ENCODE measurements at regions not wholly inside any gene's neighbourhood (a gene's known extent, or its start where the extent isn't known, plus 50 kb on each side); places are given as distances from the start of the nearest gene placed in this dataset.

- DNase-seq (no peak), ATAC-seq (replicated peaks) (no peak)
- Mint-ChIP-seq H3K36me3 (no peaks in the 10 kb centered on the region), H3K27me3 (no peaks in the 10 kb centered on the region), H3K4me3 (no peak overlapping the region), H3K4me1 (no peaks in the 10 kb centered on the region), H3K9me3 (no peaks in the 10 kb centered on the region), H3K27ac (no peak overlapping the region)
Observed at GRCh38 chr18:39685303-39685902, 2119.8 kb upstream of the CELF4 start.

DNA sequence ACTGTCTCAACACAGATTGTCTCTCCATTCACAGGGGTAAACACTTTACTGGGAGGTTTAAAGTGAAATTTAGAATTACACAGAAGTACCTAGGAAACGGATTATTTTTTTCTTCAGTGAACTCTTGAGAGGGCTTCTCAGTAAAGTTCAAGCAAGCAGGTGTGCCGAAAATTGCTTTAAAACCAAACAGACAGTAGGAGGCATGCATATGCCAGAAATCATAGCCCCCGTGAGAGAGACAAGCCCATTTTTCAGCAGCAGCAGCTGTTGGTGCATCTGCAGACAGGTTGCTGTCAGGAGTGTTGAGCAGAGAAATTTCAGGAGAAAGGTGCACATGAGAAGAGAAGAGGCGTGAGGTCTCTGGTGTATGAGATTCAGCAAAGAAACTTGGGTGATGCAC is 2115.5 kb upstream of the CELF4 start:
- no peak overlapping the region for H3K27ac Mint-ChIP-seq
- H3K9me3 Mint-ChIP-seq: no peaks in the 10 kb centered on the region
- ATAC-seq (replicated peaks) (no peak), DNase-seq (no peak)
- no peaks in the 10 kb centered on the region for H3K36me3 Mint-ChIP-seq
- no peaks in the 10 kb centered on the region for H3K27me3 Mint-ChIP-seq
- H3K4me3 Mint-ChIP-seq: no peak overlapping the region
- H3K4me1 Mint-ChIP-seq: no peaks in the 10 kb centered on the region

- ATAC-seq (replicated peaks) (no peak), DNase-seq (no peak)
- H3K4me1 Mint-ChIP-seq: no peaks in the 10 kb centered on the region
- no peaks in the 10 kb centered on the region for H3K27me3 Mint-ChIP-seq
- H3K36me3 Mint-ChIP-seq: no peaks in the 10 kb centered on the region
- no peak overlapping the region for H3K4me3 Mint-ChIP-seq
- H3K27ac Mint-ChIP-seq: no peak overlapping the region
- no peaks in the 10 kb centered on the region for H3K9me3 Mint-ChIP-seq
Observed at GRCh38 chr18:39675906-39676305, 2110.3 kb upstream of the CELF4 start.

DNA sequence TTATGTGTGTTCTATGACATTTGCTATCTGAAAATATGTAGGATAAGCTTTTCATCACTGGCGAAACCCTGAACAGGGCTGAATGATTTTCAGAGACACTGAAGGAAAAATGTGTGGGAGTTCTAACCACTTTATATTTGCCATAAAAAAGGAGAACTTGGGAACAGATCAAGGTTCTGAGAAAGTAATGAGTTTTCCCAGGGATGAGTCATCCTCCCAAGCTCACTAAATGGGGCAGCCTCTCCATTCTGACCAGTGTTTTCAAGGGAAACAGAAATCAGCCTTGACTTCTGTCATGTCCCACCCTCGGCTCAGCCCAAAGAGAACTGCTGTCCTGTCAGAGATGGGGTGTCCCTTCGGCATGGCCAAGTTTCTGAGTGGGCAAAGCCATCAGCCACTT is 2109.8 kb upstream of the CELF4 start:
- no peaks in the 10 kb centered on the region for H3K4me1 Mint-ChIP-seq
- H3K9me3 Mint-ChIP-seq: no peaks in the 10 kb centered on the region
- ATAC-seq (replicated peaks) (no peak), DNase-seq (no peak)
- no peaks in the 10 kb centered on the region for H3K27me3 Mint-ChIP-seq
- H3K4me3 Mint-ChIP-seq: no peak overlapping the region
- no peak overlapping the region for H3K27ac Mint-ChIP-seq
- no peaks in the 10 kb centered on the region for H3K36me3 Mint-ChIP-seq

- DNase-seq (no peak), ATAC-seq (replicated peaks) (no peak)
- Mint-ChIP-seq H3K27ac (no peak overlapping the region), H3K27me3 (no peaks in the 10 kb centered on the region), H3K4me1 (peaks cover 0 to 6% of the 10 kb centered on the region in 2 donors), H3K36me3 (no peaks in the 10 kb centered on the region), H3K9me3 (no peaks in the 10 kb centered on the region), H3K4me3 (no peak overlapping the region)
Observed at GRCh38 chr18:39672171-39672570, 2106.6 kb upstream of the CELF4 start.

DNA sequence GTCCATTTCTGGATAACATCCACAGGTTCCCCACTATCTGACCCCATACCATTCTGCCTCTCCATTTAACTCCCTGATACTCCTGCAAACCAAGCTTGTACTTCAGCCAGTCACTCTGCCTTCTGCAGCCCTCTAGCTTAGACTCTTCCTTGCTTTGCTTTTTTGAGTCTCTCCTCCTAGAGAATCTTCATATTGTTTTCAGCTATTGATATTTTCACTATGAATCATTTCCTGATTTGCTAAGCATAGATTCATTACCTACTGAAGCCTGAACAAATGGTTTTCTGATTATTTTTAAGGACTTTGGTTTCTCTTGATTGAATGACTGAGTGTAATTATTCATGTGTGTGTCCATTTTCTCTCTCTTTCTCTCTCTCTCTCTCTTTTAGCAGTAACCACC is 2102.3 kb upstream of the CELF4 start:
- DNase-seq: no peak
- no peak overlapping the region for H3K27ac Mint-ChIP-seq

GRCh38 chr18:39666541-39666940 is 2100.9 kb upstream of the CELF4 start:
- H3K27me3 Mint-ChIP-seq: no peaks in the 10 kb centered on the region
- peaks cover 0 to 2% of the 10 kb centered on the region in 2 donors for H3K9me3 Mint-ChIP-seq
- DNase-seq (no peak), ATAC-seq (replicated peaks) (no peak)
- H3K36me3 Mint-ChIP-seq: no peaks in the 10 kb centered on the region
- no peak overlapping the region for H3K27ac Mint-ChIP-seq
- no peak overlapping the region for H3K4me3 Mint-ChIP-seq
- peaks cover 0 to 6% of the 10 kb centered on the region in 2 donors for H3K4me1 Mint-ChIP-seq

More for the DNA sequence above, 2102.3 kb upstream of the CELF4 start:
- no peak overlapping the region for H3K4me3 Mint-ChIP-seq
- H3K9me3 Mint-ChIP-seq: no peaks in the 10 kb centered on the region
- peak in 1 of 2 donors; percentile 12 for ATAC-seq (replicated peaks)
- H3K27me3 Mint-ChIP-seq: no peaks in the 10 kb centered on the region
- H3K36me3 Mint-ChIP-seq: no peaks in the 10 kb centered on the region
- H3K4me1 Mint-ChIP-seq: peaks cover 0 to 6% of the 10 kb centered on the region in 2 donors

DNA sequence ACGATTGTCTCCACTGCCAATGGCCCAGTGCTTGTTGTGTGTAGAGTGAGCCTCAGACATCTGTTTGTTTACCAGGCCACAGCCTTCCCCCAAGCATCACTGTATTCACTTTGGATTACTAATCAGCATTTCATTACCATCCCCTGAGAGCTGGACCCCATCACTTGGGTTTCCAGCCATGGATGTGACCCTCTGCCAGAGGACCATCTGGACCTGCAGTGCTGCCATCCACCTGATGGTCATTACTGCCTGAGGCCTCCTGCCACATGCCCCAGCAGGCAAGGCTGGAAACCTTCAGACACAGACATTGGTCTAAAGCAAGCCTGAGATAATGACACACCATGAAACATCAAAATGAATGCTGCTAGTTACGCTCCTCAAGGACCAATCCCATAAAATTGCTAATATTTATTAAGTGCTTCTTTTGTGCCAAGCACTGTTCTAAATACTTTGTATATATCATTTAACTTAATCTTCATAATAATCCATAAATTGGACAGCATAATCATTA is 2096.3 kb upstream of the CELF4 start:
- ATAC-seq (replicated peaks): no peak
- no peaks in the 10 kb centered on the region for H3K36me3 Mint-ChIP-seq
- no peak overlapping the region for H3K27ac Mint-ChIP-seq
- H3K27me3 Mint-ChIP-seq: no peaks in the 10 kb centered on the region
- H3K4me1 Mint-ChIP-seq: no peaks in the 10 kb centered on the region
- no peak for DNase-seq
- no peak overlapping the region for H3K4me3 Mint-ChIP-seq
- peaks cover 0 to 2% of the 10 kb centered on the region in 2 donors for H3K9me3 Mint-ChIP-seq

DNA sequence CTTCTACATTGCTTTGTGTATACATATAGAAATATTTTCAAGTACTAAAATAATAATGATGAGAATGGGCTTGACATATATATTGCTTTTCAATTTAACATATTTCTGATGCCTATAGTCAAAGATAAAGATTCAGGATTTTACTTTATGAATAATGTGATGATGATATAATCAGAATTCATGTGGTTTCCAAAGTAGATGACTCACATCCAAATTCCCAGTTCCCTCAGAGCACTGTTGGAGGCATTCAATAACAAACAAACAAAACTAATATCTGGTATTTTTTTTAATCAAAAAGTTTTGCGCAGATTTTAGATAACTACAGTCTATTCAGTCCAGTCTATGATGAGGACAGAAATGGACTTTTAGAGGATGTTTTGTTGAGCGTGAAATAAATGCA is 2094.5 kb upstream of the CELF4 start:
- Mint-ChIP-seq H3K4me1 (no peaks in the 10 kb centered on the region), H3K27me3 (no peaks in the 10 kb centered on the region), H3K4me3 (no peak overlapping the region), H3K9me3 (peaks cover 0 to 2% of the 10 kb centered on the region in 2 donors), H3K36me3 (no peaks in the 10 kb centered on the region), H3K27ac (no peak overlapping the region)
- no peak for DNase-seq
- no peak for ATAC-seq (replicated peaks)

GRCh38 chr18:39655341-39655740 is 2089.7 kb upstream of the CELF4 start:
- H3K36me3 Mint-ChIP-seq: no peaks in the 10 kb centered on the region
- H3K4me3 Mint-ChIP-seq: no peak overlapping the region
- H3K4me1 Mint-ChIP-seq: no peaks in the 10 kb centered on the region
- no peaks in the 10 kb centered on the region for H3K27me3 Mint-ChIP-seq
- DNase-seq (no peak), ATAC-seq (replicated peaks) (no peak)
- no peaks in the 10 kb centered on the region for H3K9me3 Mint-ChIP-seq
- H3K27ac Mint-ChIP-seq: no peak overlapping the region

DNA sequence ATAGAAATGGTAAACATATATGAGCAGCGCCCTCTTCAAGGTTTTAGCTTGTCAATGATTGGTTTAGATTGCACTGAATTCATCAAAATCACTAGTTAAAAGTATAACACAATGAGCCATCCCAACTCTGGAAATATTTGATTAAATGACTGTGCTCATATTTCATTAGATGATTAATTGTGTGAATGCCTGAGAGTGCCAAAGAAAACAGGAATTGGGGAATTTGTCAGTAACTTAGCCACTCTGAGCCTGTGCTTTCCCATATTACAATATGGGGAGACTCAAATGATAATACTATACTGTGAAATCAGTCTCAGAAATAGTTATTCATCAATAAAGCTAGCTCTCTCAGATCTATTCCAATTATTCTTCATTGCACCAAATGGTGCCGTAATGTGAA is 2087.6 kb upstream of the CELF4 start:
- Mint-ChIP-seq H3K4me3 (no peak overlapping the region), H3K4me1 (no peaks in the 10 kb centered on the region), H3K27ac (no peak overlapping the region), H3K27me3 (no peaks in the 10 kb centered on the region), H3K9me3 (no peaks in the 10 kb centered on the region), H3K36me3 (no peaks in the 10 kb centered on the region)
- DNase-seq (no peak), ATAC-seq (replicated peaks) (no peak)

DNA sequence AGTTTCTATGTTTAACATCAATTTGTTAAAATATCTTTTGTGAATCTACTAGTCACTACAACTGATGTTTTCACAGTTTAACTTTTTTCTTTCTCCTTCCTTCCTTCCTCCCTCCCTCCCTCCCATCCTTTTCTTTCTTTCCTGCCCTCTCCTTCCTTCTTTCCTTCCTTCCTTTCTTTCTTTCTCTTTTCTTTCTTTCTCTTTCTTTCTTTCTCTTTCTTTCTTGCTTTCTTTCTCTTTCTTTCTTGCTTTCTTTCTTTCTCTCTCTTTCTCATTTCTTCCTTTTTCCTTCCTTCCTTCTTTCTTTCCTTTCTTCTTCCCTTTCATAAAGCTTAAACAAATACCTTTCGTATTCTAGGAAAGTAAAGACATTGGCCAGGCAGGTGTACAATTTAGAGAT is 2083.0 kb upstream of the CELF4 start:
- H3K27ac Mint-ChIP-seq: no peak overlapping the region
- no peak for DNase-seq
- no peaks in the 10 kb centered on the region for H3K9me3 Mint-ChIP-seq
- H3K36me3 Mint-ChIP-seq: no peaks in the 10 kb centered on the region
- H3K4me3 Mint-ChIP-seq: no peak overlapping the region
- no peak for ATAC-seq (replicated peaks)
- H3K27me3 Mint-ChIP-seq: no peaks in the 10 kb centered on the region
- H3K4me1 Mint-ChIP-seq: no peaks in the 10 kb centered on the region

- Mint-ChIP-seq H3K27me3 (no peaks in the 10 kb centered on the region), H3K4me3 (no peak overlapping the region), H3K9me3 (no peaks in the 10 kb centered on the region), H3K36me3 (no peaks in the 10 kb centered on the region), H3K27ac (no peak overlapping the region), H3K4me1 (no peaks in the 10 kb centered on the region)
- ATAC-seq (replicated peaks) (no peak), DNase-seq (no peak)
Observed at GRCh38 chr18:39647627-39648534, 2082.3 kb upstream of the CELF4 start.

GRCh38 chr18:39638224-39638623 is 2072.6 kb upstream of the CELF4 start:
- H3K4me3 Mint-ChIP-seq: no peak overlapping the region
- DNase-seq (no peak), ATAC-seq (replicated peaks) (no peak)
- no peak overlapping the region for H3K27ac Mint-ChIP-seq
- no peaks in the 10 kb centered on the region for H3K27me3 Mint-ChIP-seq
- H3K9me3 Mint-ChIP-seq: no peaks in the 10 kb centered on the region
- no peaks in the 10 kb centered on the region for H3K4me1 Mint-ChIP-seq
- no peaks in the 10 kb centered on the region for H3K36me3 Mint-ChIP-seq

GRCh38 chr18:39636931-39637330 is 2071.3 kb upstream of the CELF4 start:
- H3K36me3 Mint-ChIP-seq: no peaks in the 10 kb centered on the region

More at GRCh38 chr18:39636931-39637330, 2071.3 kb upstream of the CELF4 start:
- DNase-seq (no peak), ATAC-seq (replicated peaks) (no peak)
- Mint-ChIP-seq H3K9me3 (no peaks in the 10 kb centered on the region), H3K4me3 (no peak overlapping the region), H3K27ac (no peak overlapping the region), H3K27me3 (no peaks in the 10 kb centered on the region), H3K4me1 (no peaks in the 10 kb centered on the region)
